Natural killer cell (primary cell): ENCODE measurements at regions not wholly inside any gene's neighbourhood (a gene's known extent, or its start where the extent isn't known, plus 50 kb on each side); places are given as distances from the start of the nearest gene placed in this dataset.

ENCODE experiments used
- ATAC-seq, 3 donors: fragments of 150-1000 bp in 2 of 3; fragments of 200-7000 bp in 1 of 3; cut with Tn5 transposase; 1 replicate in 1 of 3; 2 replicates in 2 of 3; pipeline ENCODE4 v1.10.0; 2021; ENCODE audit warnings: mild to moderate bottlenecking in 2 of 3, moderate library complexity in 2 of 3
- DNase-seq, 2 donors: peaks; one replicate each; pipeline versions ENCODE4 v3.0.0 to v3.0.0-alpha.2; 2013 to 2021; ENCODE audit warnings: mixed read lengths in 1 of 2
- H3K27ac ChIP-seq: one replicate; pipeline ENCODE4 v1.5.1; 2013; ENCODE audit warnings: mild to moderate bottlenecking, low read length
- H3K27me3 ChIP-seq: one replicate; pipeline ENCODE4 v1.6.1; 2013; ENCODE audit warnings: low read length; ENCODE audit not compliant: control insufficient read depth, insufficient read depth
- H3K36me3 ChIP-seq: one replicate; pipeline ENCODE4 v1.6.1; 2013; ENCODE audit warnings: low read length; ENCODE audit not compliant: control insufficient read depth, insufficient read depth
- H3K4me1 ChIP-seq: one replicate; pipeline ENCODE4 v1.6.1; 2013; ENCODE audit warnings: low read length; ENCODE audit not compliant: control insufficient read depth, insufficient read depth
- H3K4me3 ChIP-seq: one replicate; pipeline ENCODE4 v1.5.1; 2013; ENCODE audit warnings: low read length
- H3K9me3 ChIP-seq: one replicate; pipeline ENCODE4 v1.6.1; 2013; ENCODE audit warnings: low read length; ENCODE audit not compliant: control insufficient read depth, insufficient read depth
- H3K27ac Mint-ChIP-seq, 2 donors: one replicate each; pipeline ENCODE4 v1.8.0; 2022; ENCODE audit warnings: mild to moderate bottlenecking in 2 of 2, mixed read lengths in 2 of 2, moderate library complexity in 1 of 2
- H3K27me3 Mint-ChIP-seq, 2 donors: one replicate each; pipeline ENCODE4 v1.8.0; 2022; ENCODE audit warnings: low read depth in 2 of 2, mixed read lengths in 2 of 2
- H3K36me3 Mint-ChIP-seq: one replicate; pipeline ENCODE4 v1.8.0; 2022; ENCODE audit warnings: mixed read lengths
- H3K4me1 Mint-ChIP-seq, 2 donors: one replicate each; pipeline ENCODE4 v1.8.0; 2022; ENCODE audit warnings: mixed read lengths in 2 of 2
- H3K4me3 Mint-ChIP-seq: one replicate; pipeline ENCODE4 v1.8.0; 2022; ENCODE audit warnings: mild to moderate bottlenecking, moderate library complexity, mixed read lengths
- H3K9me3 Mint-ChIP-seq, 2 donors: one replicate each; pipeline ENCODE4 v1.8.0; 2022; ENCODE audit warnings: mixed read lengths in 2 of 2
- WGBS: methylation state at CpG from one replicate; pipeline ENCODE4 v1.1.7; 2013; ENCODE audit warnings: missing lambda C conversion rate; ENCODE audit not compliant: insufficient coverage; 5-methylcytosine and 5-hydroxymethylcytosine counted together
- intact Hi-C: fragments of 100-400 bp; cut with micrococcal nuclease; formaldehyde crosslinking; loops from one replicate; pipeline ENCODE4 v1.14.2; 2022
- TF ChIP-seq, protein P1 (sequence below): fragments of 200-600 bp; IDR thresholded peaks from one replicate; pipeline ENCODE4 v1.8.0; 2022; ENCODE audit warnings: antibody characterized with exemption

DNA sequence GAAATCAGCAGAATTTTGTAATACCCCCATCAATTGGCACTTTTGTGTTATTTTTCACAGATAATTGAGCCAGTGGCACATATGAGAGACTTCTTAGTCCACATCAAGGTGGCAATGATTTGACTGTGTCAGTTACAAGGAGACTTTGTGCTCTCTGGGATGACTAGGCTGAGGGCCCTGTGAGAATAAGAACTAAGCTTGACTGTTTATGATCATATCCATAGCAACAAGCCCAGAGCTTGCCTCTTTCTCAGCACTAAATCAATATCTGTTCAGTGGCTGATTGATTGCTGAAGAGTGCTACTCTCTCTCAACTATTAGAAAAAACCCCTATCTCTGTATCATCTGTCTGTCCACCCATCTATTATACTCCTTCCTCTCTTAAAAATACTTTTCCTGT, 185.3 kb upstream of the PLPP4 start:
- Mint-ChIP-seq H3K36me3 (no peaks in the 10 kb centered on the region), H3K4me3 (no peak overlapping the region), H3K27ac (no peak overlapping the region), H3K4me1 (no peaks in the 10 kb centered on the region), H3K27me3 (peaks cover 7 to 14% of the 10 kb centered on the region in 2 donors), H3K9me3 (no peaks in the 10 kb centered on the region)
- no peak for DNase-seq
- Histone ChIP-seq H3K27ac (no peak overlapping the region), H3K9me3 (no peaks in the 10 kb centered on the region), H3K36me3 (no peaks in the 10 kb centered on the region), H3K4me1 (no peaks in the 10 kb centered on the region), H3K27me3 (no peaks in the 10 kb centered on the region), H3K4me3 (no peak overlapping the region)
- intact Hi-C loops: no loop called here
- TF ChIP-seq, protein P1, sequence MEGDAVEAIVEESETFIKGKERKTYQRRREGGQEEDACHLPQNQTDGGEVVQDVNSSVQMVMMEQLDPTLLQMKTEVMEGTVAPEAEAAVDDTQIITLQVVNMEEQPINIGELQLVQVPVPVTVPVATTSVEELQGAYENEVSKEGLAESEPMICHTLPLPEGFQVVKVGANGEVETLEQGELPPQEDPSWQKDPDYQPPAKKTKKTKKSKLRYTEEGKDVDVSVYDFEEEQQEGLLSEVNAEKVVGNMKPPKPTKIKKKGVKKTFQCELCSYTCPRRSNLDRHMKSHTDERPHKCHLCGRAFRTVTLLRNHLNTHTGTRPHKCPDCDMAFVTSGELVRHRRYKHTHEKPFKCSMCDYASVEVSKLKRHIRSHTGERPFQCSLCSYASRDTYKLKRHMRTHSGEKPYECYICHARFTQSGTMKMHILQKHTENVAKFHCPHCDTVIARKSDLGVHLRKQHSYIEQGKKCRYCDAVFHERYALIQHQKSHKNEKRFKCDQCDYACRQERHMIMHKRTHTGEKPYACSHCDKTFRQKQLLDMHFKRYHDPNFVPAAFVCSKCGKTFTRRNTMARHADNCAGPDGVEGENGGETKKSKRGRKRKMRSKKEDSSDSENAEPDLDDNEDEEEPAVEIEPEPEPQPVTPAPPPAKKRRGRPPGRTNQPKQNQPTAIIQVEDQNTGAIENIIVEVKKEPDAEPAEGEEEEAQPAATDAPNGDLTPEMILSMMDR: no peak
- no peak for ATAC-seq

- TF ChIP-seq, protein P1: no peak
- no peaks in the 10 kb centered on the region for H3K4me1 ChIP-seq
- H3K36me3 ChIP-seq: no peaks in the 10 kb centered on the region
- no peaks in the 10 kb centered on the region for H3K27me3 ChIP-seq
- intact Hi-C loops: no loop called here
- no peaks in the 10 kb centered on the region for H3K36me3 Mint-ChIP-seq
- H3K4me1 Mint-ChIP-seq: no peaks in the 10 kb centered on the region
- 96% methylated on average over 2 of the region's 2 CpGs for WGBS
- H3K9me3 Mint-ChIP-seq: no peaks in the 10 kb centered on the region
- ATAC-seq (peak in 1 of 3 donors; percentile 14), DNase-seq (no peak)
- H3K9me3 ChIP-seq: no peaks in the 10 kb centered on the region
- peaks cover 7 to 14% of the 10 kb centered on the region in 2 donors for H3K27me3 Mint-ChIP-seq
- no peak overlapping the region for H3K27ac ChIP-seq
- no peak overlapping the region for H3K4me3 Mint-ChIP-seq
- no peak overlapping the region for H3K4me3 ChIP-seq
- H3K27ac Mint-ChIP-seq: no peak overlapping the region
Observed at GRCh38 chr10:120272350-120272749, 184.7 kb upstream of the PLPP4 start.

DNA sequence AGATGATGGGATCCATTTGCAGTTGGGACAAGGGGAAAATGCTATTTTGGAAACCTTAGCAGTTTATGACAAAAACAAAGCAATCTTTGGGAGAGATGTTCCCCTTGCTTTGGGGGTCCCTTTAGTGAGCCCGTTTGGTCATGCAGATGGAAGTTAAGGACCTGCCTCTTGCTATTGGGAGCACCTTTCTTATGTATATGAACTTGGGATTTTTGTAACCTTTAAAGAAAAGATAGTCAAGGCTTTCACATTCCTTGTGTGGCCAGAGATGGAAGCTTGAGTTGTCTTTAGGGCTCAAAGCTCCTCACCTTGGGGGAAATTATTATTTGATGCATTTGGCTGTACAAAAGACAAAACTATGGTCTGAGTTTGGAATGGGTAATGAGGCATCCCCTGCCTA, 179.0 kb upstream of the PLPP4 start:
- Histone ChIP-seq H3K4me1 (no peaks in the 10 kb centered on the region), H3K9me3 (no peaks in the 10 kb centered on the region), H3K4me3 (no peak overlapping the region), H3K27me3 (no peaks in the 10 kb centered on the region), H3K36me3 (no peaks in the 10 kb centered on the region), H3K27ac (no peak overlapping the region)
- DNase-seq (no peak), ATAC-seq (no peak)
- Mint-ChIP-seq H3K27me3 (peaks cover 7 to 23% of the 10 kb centered on the region in 2 donors), H3K36me3 (no peaks in the 10 kb centered on the region), H3K4me3 (no peak overlapping the region), H3K4me1 (no peaks in the 10 kb centered on the region), H3K27ac (no peak overlapping the region), H3K9me3 (no peaks in the 10 kb centered on the region)
- TF ChIP-seq, protein P1: no peak
- WGBS: 41% methylated on average over 1 of the region's 1 CpG
- intact Hi-C loops: no loop called here

GRCh38 chr10:120279196-120279595, 177.8 kb upstream of the PLPP4 start:
- Mint-ChIP-seq H3K4me1 (no peaks in the 10 kb centered on the region), H3K27me3 (peaks cover 5 to 18% of the 10 kb centered on the region in 2 donors), H3K27ac (no peak overlapping the region), H3K9me3 (no peaks in the 10 kb centered on the region), H3K4me3 (no peak overlapping the region), H3K36me3 (no peaks in the 10 kb centered on the region)
- WGBS: no CpG with 5 or more reads among the region's 1 CpG
- Histone ChIP-seq H3K27me3 (no peaks in the 10 kb centered on the region), H3K9me3 (no peaks in the 10 kb centered on the region), H3K27ac (no peak overlapping the region), H3K4me1 (no peaks in the 10 kb centered on the region), H3K36me3 (no peaks in the 10 kb centered on the region), H3K4me3 (no peak overlapping the region)
- DNase-seq (no peak), ATAC-seq (no peak)
- intact Hi-C loops: no loop called here
- TF ChIP-seq, protein P1: no peak
